ENCODE measurements at regions not wholly inside any gene's neighbourhood (a gene's known extent, or its start where the extent isn't known, plus 50 kb on each side); places are given as distances from the start of the nearest gene placed in this dataset.

- no peak for DNase-seq (ENCODE audit: low read depth)
- no peak for TF ChIP-seq CTCF (IDR thresholded peaks at IDR 0.05; ENCODE audit: control insufficient read depth, extremely low read depth, insufficient read depth)
- H3K4me3 ChIP-seq (ENCODE audit: low read depth, low read length): no peak overlapping the region
Measured at GRCh38 chr3:73766599-73767381, 142.0 kb upstream of the PDZRN3 start.

GRCh38 chr3:73765878-73766545 is 141.3 kb upstream of the PDZRN3 start:
- no peak for DNase-seq (ENCODE audit: low read depth)
- H3K4me3 ChIP-seq (ENCODE audit: low read depth, low read length): no peak overlapping the region
- no peak for TF ChIP-seq CTCF (IDR thresholded peaks at IDR 0.05; ENCODE audit: control insufficient read depth, extremely low read depth, insufficient read depth)

GRCh38 chr3:73762855-73763254 is 138.1 kb upstream of the PDZRN3 start:
- H3K4me3 ChIP-seq (ENCODE audit: low read depth, low read length): no peak overlapping the region

GRCh38 chr3:73759297-73759711 is 134.6 kb upstream of the PDZRN3 start:
- TF ChIP-seq CTCF (IDR thresholded peaks at IDR 0.05; ENCODE audit: control insufficient read depth, extremely low read depth, insufficient read depth): no peak
- H3K4me3 ChIP-seq (ENCODE audit: low read depth, low read length): no peak overlapping the region
- no peak for DNase-seq (ENCODE audit: low read depth)

More at GRCh38 chr3:73762855-73763254, 138.1 kb upstream of the PDZRN3 start:
- DNase-seq (ENCODE audit: low read depth): no peak
- no peak for TF ChIP-seq CTCF (IDR thresholded peaks at IDR 0.05; ENCODE audit: control insufficient read depth, extremely low read depth, insufficient read depth)

- H3K4me3 ChIP-seq (ENCODE audit: low read depth, low read length): no peak overlapping the region
- no peak for TF ChIP-seq CTCF (IDR thresholded peaks at IDR 0.05; ENCODE audit: control insufficient read depth, extremely low read depth, insufficient read depth)
- DNase-seq (ENCODE audit: low read depth): no peak
Measured at GRCh38 chr3:73757536-73757935, 132.8 kb upstream of the PDZRN3 start.

GRCh38 chr3:73753985-73754384 is 129.2 kb upstream of the PDZRN3 start:
- TF ChIP-seq CTCF (IDR thresholded peaks at IDR 0.05; ENCODE audit: control insufficient read depth, extremely low read depth, insufficient read depth): no peak
- DNase-seq (ENCODE audit: low read depth): peak; percentile 42
- H3K4me3 ChIP-seq (ENCODE audit: low read depth, low read length): no peak overlapping the region
